ENCODE measurements at regions not wholly inside any gene's neighbourhood (a gene's known extent, or its start where the extent isn't known, plus 50 kb on each side); places are given as distances from the start of the nearest gene placed in this dataset.

GRCh38 chr3:189446959-189447560 is 184.1 kb upstream of the TP63 start:
- no peak for TF ChIP-seq CTCF (conservative IDR thresholded peaks at IDR 0.05; ENCODE audit: low read depth in 2 of 2)
- TF ChIP-seq EZH2 (IDR thresholded peaks at IDR 0.05; ENCODE audit: low read depth, unreplicated experiment), result no peak
- TF ChIP-seq, protein P1, sequence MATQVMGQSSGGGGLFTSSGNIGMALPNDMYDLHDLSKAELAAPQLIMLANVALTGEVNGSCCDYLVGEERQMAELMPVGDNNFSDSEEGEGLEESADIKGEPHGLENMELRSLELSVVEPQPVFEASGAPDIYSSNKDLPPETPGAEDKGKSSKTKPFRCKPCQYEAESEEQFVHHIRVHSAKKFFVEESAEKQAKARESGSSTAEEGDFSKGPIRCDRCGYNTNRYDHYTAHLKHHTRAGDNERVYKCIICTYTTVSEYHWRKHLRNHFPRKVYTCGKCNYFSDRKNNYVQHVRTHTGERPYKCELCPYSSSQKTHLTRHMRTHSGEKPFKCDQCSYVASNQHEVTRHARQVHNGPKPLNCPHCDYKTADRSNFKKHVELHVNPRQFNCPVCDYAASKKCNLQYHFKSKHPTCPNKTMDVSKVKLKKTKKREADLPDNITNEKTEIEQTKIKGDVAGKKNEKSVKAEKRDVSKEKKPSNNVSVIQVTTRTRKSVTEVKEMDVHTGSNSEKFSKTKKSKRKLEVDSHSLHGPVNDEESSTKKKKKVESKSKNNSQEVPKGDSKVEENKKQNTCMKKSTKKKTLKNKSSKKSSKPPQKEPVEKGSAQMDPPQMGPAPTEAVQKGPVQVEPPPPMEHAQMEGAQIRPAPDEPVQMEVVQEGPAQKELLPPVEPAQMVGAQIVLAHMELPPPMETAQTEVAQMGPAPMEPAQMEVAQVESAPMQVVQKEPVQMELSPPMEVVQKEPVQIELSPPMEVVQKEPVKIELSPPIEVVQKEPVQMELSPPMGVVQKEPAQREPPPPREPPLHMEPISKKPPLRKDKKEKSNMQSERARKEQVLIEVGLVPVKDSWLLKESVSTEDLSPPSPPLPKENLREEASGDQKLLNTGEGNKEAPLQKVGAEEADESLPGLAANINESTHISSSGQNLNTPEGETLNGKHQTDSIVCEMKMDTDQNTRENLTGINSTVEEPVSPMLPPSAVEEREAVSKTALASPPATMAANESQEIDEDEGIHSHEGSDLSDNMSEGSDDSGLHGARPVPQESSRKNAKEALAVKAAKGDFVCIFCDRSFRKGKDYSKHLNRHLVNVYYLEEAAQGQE (IDR thresholded peaks at IDR 0.05; ENCODE audit: unreplicated experiment), result no peak
